ENCODE measurements at regions not wholly inside any gene's neighbourhood (a gene's known extent, or its start where the extent isn't known, plus 50 kb on each side); places are given as distances from the start of the nearest gene placed in this dataset.
"Not testable (repeated sequence)": the region's sequence is repeated elsewhere in the genome, so short reads cannot be mapped to it uniquely, and the experiment has no call there.

DNA sequence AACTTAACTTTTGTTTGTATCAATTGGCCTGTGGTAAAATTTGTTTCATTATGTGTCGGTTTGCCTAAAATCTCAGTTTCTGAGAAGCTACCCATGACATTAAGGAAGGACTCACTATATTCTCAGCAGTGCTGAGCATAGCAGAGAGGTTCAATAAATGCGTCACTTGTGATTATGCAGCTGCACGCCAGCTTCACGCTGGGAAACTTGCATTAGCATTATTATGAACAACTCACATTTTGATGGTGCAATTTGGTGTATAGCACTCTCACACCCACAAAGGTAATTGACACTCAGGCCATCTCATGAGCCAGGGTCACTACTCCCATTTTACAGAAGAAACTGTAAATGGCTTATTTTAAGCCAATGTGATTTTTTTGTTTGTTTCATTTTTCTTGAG, 80.6 kb upstream of the SALL1 start:
- DNase-seq = no peak

DNA sequence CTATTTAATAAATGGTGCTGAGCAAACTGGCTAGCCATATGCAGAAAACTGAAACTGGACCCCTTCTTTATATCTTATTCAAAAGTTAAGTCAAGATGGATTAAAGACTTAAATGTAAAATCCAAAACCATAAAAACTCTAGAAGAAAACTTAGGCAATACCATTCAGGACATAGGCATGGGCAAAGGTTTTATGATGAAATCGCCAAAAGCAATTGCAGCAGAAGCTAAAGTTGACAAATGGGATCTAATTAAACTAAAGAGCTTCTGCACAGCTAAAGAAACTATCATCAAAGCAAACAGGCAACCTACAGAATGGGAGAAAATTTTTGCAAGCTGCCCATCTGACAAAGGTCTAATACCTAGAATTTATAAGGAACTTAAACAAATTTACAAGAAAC, 79.0 kb upstream of the SALL1 start:
- DNase-seq = not testable (repeated sequence)

DNA sequence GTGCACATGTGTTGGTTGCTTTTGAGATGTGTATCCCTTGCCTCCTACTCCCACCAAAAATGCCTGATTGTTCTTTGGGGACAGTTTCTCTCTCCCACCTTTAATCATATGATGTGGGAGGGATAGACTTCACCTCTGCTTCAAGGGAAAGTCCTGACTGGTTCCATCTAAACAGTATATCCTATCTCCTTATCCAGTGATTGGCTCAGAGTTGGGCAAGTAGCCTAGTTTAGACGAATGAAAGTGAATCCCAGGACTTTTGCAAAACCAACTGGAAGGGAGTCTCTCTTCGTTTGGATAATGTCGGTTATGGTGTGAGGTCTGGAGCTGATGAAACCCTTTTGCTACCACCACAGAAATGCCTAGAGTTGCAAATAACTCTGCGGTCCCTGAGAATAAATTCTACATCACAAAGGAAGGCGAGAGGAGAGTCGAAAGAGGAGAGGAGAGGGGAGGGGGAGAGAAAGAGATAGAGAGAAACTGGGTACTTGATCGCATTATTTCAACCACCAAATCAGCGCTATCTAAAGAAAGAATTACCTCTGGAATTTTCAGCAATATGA, 77.1 kb upstream of the SALL1 start:
- DNase-seq = no peak

DNA sequence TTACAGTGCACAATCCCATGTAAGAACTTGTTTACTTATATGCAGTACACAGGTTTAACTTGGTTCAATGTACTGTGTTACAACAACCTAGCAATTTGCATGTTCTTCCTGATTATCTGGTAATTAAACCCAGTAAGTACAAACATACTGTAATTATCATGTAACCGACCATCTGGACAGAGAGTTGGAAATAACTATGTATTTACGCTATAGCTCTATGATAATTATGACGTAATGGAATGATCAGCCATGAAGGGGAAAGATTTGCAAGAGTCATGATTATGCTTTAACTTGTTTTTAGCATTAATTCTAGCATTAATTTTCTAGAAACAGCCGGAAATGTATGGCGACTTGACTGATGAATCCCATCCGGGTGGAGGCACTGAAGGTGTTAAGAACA, 74.8 kb upstream of the SALL1 start:
- DNase-seq = no peak

DNA sequence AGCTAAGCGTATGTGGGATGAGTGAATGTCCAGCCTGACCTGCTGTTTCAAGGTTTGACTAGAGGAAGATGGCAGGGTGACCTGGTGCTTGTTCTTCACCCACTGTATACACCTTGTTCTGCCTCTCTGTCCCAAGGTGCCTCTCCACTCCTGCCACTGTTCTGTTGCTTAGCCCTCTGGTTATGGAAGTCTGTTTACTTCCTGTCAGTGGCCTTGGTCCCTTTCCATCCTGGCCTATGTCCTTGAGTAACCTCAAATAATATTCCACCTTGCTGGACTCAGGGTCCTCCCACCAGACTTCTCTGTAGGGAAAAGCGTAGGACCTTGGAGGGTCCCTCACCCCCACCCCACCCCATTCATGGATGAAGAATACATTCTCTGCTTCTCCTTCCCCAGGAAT, 73.2 kb upstream of the SALL1 start:
- DNase-seq = no peak

DNA sequence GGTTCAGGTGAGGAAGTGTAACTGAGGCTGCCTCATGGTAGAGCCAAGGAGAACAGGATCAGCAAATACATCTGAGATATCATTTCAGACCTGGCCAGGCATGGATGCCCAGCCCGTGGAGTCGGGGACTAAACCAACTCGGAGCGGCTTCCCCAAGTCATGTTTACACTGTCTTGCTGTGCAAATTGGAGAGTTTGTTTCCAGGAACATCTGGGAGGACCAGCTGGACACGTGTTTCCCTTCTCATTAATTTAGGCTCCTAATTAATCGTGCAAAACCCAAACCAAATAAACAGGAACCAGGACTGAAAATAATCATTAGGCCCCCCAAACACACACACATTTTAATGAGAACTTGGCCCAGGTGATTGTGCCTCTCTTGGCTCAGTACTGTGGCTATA, 70.9 kb upstream of the SALL1 start:
- DNase-seq = no peak

DNA sequence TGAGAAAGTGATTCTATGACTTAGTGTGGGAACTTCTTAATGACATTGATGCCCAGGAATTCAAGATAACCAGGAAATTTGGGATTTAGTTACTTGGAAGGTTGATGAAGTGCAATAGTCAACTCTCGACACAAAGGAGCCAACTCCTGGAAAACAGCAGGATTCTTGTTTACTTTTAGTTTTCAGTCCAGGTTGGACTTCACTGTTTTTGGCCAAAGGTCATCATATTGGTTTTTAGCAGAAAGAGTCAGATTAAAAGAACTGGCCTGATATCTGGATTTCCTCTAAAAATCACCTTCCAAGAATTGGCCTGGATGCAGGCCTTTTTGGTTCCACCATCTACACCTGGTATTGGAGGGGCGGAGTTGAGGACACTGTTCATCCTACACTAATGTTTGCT, 60.1 kb upstream of the SALL1 start:
- DNase-seq = no peak

DNA sequence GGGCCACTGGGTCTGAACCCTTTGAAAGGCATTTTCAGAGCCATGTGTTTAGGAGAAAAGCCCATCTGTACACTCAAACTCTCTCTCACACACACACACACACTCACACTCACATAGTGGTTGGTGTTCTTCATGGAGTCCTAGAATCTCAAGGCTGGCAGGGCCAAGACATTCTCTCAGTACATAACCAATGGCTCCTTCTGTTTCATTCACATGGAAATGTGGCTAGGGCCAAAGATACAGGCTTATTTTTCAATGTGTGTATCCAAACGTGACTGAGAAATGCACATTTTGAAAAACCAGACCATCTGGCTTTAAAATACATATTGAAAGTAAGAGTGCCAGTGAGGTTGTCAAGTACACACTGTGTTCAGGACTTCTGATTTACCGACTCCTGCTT, 59.0 kb upstream of the SALL1 start:
- DNase-seq = no peak

DNA sequence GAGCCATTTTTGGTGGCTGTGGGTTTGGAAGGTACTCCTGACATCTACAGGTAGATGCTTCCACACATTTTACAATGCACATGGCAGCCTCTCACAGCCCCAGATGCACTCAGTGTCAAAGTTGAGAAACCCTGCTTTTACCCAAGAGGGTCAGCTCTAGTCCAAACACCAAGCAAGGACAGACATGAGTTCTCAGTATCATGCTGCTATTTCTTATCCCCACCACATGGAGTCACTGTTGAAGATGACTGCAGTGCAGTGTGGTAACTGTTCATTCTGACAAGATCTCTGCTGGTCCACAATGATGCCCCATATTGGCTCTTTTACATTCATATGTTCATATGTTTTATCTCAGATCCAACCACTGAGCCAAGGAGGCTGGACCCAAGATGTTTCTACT, 50.5 kb upstream of the SALL1 start:
- DNase-seq = no peak
